PFSK-1 (cell line): ENCODE measurements at regions not wholly inside any gene's neighbourhood (a gene's known extent, or its start where the extent isn't known, plus 50 kb on each side); places are given as distances from the start of the nearest gene placed in this dataset.

Experiments
- POLR2AphosphoS5 ChIP-seq: IDR thresholded peaks from 2 replicates; pipeline ENCODE4 v1.6.1; 2012; ENCODE audit warnings: low read depth, mild to moderate bottlenecking, control low read depth, low read length, moderate library complexity
- SIN3A ChIP-seq: IDR thresholded peaks from 2 replicates; pipeline ENCODE4 v1.6.1; 2012; ENCODE audit warnings: mild to moderate bottlenecking, low read length, moderate library complexity, borderline replicate concordance; ENCODE audit not compliant: insufficient read depth
- TAF1 ChIP-seq: IDR thresholded peaks from 2 replicates; pipeline ENCODE4 v1.6.1; 2012; ENCODE audit warnings: low read length, control low read depth, borderline replicate concordance; ENCODE audit not compliant: insufficient read depth
- TF ChIP-seq, protein P1 (sequence below), 2 experiments: IDR thresholded peaks; 2 replicates each; pipeline versions ENCODE4 v1.6.1 to v1.8.0; 2011 to 2012; ENCODE audit warnings: low read depth in 2 of 2, low read length in 2 of 2, control low read depth in 1 of 2, inconsistent platforms in 1 of 2, mild to moderate bottlenecking in 1 of 2, moderate library complexity in 1 of 2; ENCODE audit not compliant: insufficient read depth in 1 of 2

DNA sequence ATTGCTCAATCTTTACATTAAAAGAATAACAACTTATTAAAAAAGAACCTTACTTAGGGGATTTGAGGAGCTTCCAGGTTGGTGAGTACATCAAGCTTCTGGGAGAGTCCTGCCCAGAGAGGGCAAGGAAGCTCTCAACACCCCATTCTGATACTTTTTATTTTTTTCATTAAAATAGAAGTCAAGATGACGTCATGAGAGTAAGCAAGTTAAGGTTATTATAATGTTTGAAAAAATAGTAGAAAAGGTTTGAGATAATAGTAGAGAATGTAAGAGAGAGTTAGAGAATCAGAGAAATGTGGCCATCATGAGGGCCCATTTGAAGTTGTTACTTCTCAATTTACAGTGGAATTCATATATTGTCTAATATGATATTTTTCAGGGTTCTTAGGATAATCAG is 221.0 kb upstream of the SLC16A7 start:
- TF ChIP-seq, protein P1, sequence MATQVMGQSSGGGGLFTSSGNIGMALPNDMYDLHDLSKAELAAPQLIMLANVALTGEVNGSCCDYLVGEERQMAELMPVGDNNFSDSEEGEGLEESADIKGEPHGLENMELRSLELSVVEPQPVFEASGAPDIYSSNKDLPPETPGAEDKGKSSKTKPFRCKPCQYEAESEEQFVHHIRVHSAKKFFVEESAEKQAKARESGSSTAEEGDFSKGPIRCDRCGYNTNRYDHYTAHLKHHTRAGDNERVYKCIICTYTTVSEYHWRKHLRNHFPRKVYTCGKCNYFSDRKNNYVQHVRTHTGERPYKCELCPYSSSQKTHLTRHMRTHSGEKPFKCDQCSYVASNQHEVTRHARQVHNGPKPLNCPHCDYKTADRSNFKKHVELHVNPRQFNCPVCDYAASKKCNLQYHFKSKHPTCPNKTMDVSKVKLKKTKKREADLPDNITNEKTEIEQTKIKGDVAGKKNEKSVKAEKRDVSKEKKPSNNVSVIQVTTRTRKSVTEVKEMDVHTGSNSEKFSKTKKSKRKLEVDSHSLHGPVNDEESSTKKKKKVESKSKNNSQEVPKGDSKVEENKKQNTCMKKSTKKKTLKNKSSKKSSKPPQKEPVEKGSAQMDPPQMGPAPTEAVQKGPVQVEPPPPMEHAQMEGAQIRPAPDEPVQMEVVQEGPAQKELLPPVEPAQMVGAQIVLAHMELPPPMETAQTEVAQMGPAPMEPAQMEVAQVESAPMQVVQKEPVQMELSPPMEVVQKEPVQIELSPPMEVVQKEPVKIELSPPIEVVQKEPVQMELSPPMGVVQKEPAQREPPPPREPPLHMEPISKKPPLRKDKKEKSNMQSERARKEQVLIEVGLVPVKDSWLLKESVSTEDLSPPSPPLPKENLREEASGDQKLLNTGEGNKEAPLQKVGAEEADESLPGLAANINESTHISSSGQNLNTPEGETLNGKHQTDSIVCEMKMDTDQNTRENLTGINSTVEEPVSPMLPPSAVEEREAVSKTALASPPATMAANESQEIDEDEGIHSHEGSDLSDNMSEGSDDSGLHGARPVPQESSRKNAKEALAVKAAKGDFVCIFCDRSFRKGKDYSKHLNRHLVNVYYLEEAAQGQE (IDR thresholded peaks at IDR 0.05; ENCODE audit: insufficient read depth in 1 of 2, low read depth in 2 of 2, low read length in 2 of 2), result no peak
- TF ChIP-seq TAF1, result no peak
- no peak for TF ChIP-seq SIN3A
- TF ChIP-seq POLR2AphosphoS5, result no peak
